ENCODE measurements at regions not wholly inside any gene's neighbourhood (a gene's known extent, or its start where the extent isn't known, plus 50 kb on each side); places are given as distances from the start of the nearest gene placed in this dataset.

DNA sequence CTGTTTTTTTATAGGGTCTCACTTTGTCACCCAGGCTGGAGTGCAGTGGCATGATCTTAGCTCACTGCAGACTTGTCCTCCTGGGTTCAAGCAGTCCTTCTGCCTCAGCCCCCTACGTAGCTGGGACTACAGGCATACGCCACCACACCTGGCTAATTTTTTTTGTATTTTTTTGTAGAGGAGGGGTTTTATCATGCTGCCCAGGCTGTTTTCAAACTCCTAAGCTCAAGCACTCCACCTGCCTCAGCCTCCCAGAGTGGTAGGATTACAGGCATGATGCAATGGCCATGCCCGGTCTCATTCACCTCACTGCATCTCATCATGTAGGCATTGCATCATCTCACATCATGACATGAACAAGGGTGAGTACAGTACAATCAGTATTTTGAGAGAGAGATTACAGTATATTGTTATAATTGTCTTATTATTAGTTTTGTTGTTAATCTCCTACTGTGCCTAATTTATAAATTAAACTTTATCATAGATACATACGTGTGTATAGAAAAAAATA is 74.3 kb upstream of the EOMES start:
- no peak overlapping the region for H3K4me3 Mint-ChIP-seq (ENCODE audit: unreplicated experiment)

GRCh38 chr3:27797773-27798172 is 75.7 kb upstream of the EOMES start:
- no peak for DNase-seq (ENCODE audit: low spot score)
- peaks cover 12% of the 10 kb centered on the region for H3K27me3 Mint-ChIP-seq (ENCODE audit: low read depth)
- no peaks in the 10 kb centered on the region for H3K9me3 Mint-ChIP-seq (ENCODE audit: low read depth)
- no peaks in the 10 kb centered on the region for H3K36me3 Mint-ChIP-seq (ENCODE audit: low read depth)
- no peak overlapping the region for H3K27ac Mint-ChIP-seq (ENCODE audit: unreplicated experiment)
- TF ChIP-seq, protein P1, sequence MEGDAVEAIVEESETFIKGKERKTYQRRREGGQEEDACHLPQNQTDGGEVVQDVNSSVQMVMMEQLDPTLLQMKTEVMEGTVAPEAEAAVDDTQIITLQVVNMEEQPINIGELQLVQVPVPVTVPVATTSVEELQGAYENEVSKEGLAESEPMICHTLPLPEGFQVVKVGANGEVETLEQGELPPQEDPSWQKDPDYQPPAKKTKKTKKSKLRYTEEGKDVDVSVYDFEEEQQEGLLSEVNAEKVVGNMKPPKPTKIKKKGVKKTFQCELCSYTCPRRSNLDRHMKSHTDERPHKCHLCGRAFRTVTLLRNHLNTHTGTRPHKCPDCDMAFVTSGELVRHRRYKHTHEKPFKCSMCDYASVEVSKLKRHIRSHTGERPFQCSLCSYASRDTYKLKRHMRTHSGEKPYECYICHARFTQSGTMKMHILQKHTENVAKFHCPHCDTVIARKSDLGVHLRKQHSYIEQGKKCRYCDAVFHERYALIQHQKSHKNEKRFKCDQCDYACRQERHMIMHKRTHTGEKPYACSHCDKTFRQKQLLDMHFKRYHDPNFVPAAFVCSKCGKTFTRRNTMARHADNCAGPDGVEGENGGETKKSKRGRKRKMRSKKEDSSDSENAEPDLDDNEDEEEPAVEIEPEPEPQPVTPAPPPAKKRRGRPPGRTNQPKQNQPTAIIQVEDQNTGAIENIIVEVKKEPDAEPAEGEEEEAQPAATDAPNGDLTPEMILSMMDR (IDR thresholded peaks at IDR 0.05), result no peak
- H3K4me3 Mint-ChIP-seq (ENCODE audit: unreplicated experiment), result no peak overlapping the region
- no peaks in the 10 kb centered on the region for H3K4me1 Mint-ChIP-seq (ENCODE audit: low read depth)

More for the DNA sequence above, 74.3 kb upstream of the EOMES start:
- TF ChIP-seq, protein P1 (IDR thresholded peaks at IDR 0.05), result no peak
- no peaks in the 10 kb centered on the region for H3K9me3 Mint-ChIP-seq (ENCODE audit: low read depth)
- H3K27ac Mint-ChIP-seq (ENCODE audit: unreplicated experiment), result no peak overlapping the region
- no peaks in the 10 kb centered on the region for H3K4me1 Mint-ChIP-seq (ENCODE audit: low read depth)
- no peak for DNase-seq (ENCODE audit: low spot score)
- no peaks in the 10 kb centered on the region for H3K36me3 Mint-ChIP-seq (ENCODE audit: low read depth)
- peaks cover 12% of the 10 kb centered on the region for H3K27me3 Mint-ChIP-seq (ENCODE audit: low read depth)

DNA sequence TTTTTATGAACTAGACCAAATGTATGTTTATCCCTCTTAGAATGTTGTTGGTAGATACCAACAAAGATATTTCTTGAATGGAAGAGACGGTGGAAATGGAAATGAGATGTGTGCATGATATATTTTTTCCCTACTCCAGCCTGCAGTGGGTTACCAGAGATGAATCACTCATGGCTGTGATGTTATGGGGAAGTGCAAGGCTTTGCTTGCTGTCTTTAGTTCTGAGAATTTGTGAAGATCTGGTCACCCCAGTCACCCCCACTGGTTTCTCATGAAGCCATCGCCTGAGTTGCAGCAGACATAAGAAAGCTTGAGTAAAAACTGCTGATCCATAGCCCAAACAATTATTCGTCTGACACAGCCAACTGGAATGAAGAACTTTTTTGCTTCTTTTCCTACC is 78.1 kb upstream of the EOMES start:
- Mint-ChIP-seq H3K4me1 (ENCODE audit: low read depth) (no peaks in the 10 kb centered on the region), H3K4me3 (ENCODE audit: unreplicated experiment) (no peak overlapping the region), H3K9me3 (ENCODE audit: low read depth) (no peaks in the 10 kb centered on the region), H3K27me3 (ENCODE audit: low read depth) (peaks cover 4% of the 10 kb centered on the region), H3K27ac (ENCODE audit: unreplicated experiment) (no peak overlapping the region), H3K36me3 (ENCODE audit: low read depth) (no peaks in the 10 kb centered on the region)
- TF ChIP-seq, protein P1 (IDR thresholded peaks at IDR 0.05), result no peak
- no peak for DNase-seq (ENCODE audit: low spot score)

DNA sequence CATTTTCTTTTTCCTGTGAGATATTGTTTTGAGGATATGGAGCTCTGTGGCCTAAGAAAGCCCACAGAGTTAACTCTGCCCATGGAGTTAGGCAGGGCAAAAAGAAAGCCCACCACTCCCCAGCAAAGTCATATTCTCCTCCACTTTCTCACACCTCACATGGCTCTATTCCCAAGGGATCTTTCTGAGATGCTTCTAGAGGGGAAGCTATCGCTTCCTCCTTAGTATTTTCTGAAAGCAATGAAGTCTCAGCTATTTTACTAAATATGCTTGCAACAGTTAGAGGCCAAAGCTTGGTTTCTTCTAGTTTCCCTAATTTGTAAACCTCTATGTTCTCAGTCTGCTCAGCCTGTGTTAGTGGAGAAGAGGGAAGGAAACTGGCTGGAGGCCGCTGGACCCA is 80.3 kb upstream of the EOMES start:
- Mint-ChIP-seq H3K4me3 (ENCODE audit: unreplicated experiment) (no peak overlapping the region), H3K4me1 (ENCODE audit: low read depth) (no peaks in the 10 kb centered on the region), H3K27ac (ENCODE audit: unreplicated experiment) (no peak overlapping the region), H3K27me3 (ENCODE audit: low read depth) (peaks cover under 1% of the 10 kb centered on the region), H3K9me3 (ENCODE audit: low read depth) (no peaks in the 10 kb centered on the region), H3K36me3 (ENCODE audit: low read depth) (no peaks in the 10 kb centered on the region)
- TF ChIP-seq, protein P1 (IDR thresholded peaks at IDR 0.05), result no peak
- no peak for DNase-seq (ENCODE audit: low spot score)

- TF ChIP-seq, protein P1 (IDR thresholded peaks at IDR 0.05), result no peak
- Mint-ChIP-seq H3K9me3 (ENCODE audit: low read depth) (no peaks in the 10 kb centered on the region), H3K4me3 (ENCODE audit: unreplicated experiment) (no peak overlapping the region), H3K4me1 (ENCODE audit: low read depth) (no peaks in the 10 kb centered on the region), H3K27ac (ENCODE audit: unreplicated experiment) (no peak overlapping the region), H3K36me3 (ENCODE audit: low read depth) (no peaks in the 10 kb centered on the region), H3K27me3 (ENCODE audit: low read depth) (no peaks in the 10 kb centered on the region)
- no peak for DNase-seq (ENCODE audit: low spot score)
Observed at GRCh38 chr3:27802849-27803248, 80.7 kb upstream of the EOMES start.
